ENCODE measurements at regions not wholly inside any gene's neighbourhood (a gene's known extent, or its start where the extent isn't known, plus 50 kb on each side); places are given as distances from the start of the nearest gene placed in this dataset.

DNA sequence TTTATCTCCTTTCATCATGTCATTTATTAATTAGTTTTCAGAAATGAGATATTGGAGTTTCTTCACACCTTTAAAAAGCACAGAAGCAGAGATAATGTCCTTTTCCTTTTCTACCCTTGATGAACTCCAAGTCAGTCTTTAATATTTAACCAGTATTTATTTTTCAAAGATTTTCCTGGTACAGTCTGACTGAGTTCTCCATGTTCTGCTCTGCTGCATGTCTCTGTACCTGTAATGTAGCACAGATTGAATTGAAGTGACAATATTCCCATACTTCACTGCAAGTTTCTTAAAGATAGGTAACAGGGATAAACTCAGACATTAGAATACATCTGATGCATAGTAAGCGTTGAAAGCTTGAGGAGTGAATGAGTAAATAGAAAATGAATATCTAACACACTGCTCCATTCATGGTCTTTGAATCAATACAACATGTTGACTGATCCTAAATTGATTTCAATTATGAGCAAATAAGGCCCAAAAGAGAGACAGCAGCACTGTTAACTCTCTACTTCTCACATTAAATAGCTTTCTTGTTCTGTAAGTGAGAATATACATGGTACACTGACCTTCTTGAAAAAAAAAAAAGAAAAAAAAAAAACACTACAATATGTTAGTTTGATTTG is 1323.6 kb upstream of the PRR20A start (continued):
- TF ChIP-seq, protein P1, sequence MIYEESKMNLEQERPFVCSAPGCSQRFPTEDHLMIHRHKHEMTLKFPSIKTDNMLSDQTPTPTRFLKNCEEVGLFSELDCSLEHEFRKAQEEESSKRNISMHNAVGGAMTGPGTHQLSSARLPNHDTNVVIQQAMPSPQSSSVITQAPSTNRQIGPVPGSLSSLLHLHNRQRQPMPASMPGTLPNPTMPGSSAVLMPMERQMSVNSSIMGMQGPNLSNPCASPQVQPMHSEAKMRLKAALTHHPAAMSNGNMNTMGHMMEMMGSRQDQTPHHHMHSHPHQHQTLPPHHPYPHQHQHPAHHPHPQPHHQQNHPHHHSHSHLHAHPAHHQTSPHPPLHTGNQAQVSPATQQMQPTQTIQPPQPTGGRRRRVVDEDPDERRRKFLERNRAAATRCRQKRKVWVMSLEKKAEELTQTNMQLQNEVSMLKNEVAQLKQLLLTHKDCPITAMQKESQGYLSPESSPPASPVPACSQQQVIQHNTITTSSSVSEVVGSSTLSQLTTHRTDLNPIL (CRISPR knock-in tag; IDR thresholded peaks at IDR 0.05; ENCODE audit: low read depth) = no peak
- no peak for TF ChIP-seq ZNF565 (CRISPR knock-in tag; conservative IDR thresholded peaks at IDR 0.05; ENCODE audit: low read depth)

DNA sequence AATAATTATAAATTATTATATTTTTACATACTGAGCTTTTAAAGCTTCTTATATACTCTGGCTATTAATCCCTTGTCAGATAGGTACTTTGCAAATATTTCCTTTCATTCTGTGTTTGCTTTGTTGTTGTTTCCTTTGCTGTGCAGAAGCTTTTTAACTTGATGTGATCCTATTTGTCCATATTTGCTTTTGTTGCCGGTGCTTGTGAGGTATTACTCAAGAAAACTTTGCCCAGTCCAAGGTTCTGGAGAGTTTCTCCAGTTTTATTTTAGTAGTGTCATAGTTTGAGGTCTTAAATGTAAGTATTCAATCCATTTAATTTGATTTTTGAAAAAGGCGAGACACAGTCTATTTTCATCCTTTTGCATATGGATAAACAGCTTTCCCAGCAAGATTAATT is 1319.9 kb upstream of the PRR20A start:
- ATAC-seq = no peak
- no peak for TF ChIP-seq ZNF70 (CRISPR knock-in tag; IDR thresholded peaks at IDR 0.05)
- no peak for TF ChIP-seq ZNF8 (CRISPR knock-in tag; IDR thresholded peaks at IDR 0.05)
- no peak for TF ChIP-seq ZNF565 (CRISPR knock-in tag; conservative IDR thresholded peaks at IDR 0.05; ENCODE audit: low read depth)

DNA sequence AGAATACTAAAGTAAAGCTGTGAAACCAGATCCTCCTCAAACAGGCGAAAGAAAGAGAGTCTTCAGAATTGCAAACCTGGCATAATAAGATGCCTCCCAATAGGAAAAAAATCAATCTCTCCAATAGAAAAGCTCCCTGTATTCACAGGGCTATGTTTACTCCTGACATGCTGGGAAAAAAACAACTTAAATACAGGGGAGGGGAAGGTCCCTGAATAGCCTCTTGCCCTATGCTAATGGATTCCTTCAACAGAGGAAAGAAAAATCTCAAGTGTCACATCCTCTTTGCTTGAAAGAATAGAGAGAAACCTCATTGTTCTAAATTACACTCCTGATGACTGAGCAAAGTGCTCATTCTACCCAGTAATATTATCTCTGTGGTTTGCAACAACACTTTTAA is 1271.1 kb upstream of the PRR20A start:
- TF ChIP-seq SNAI2 (CRISPR knock-in tag; IDR thresholded peaks at IDR 0.05) (no peak), OSR1 (CRISPR knock-in tag; IDR thresholded peaks at IDR 0.05) (no peak), ZNF70 (CRISPR knock-in tag; IDR thresholded peaks at IDR 0.05) (no peak), ISL1 (CRISPR knock-in tag; IDR thresholded peaks at IDR 0.05) (no peak), CSDC2 (CRISPR knock-in tag; IDR thresholded peaks at IDR 0.05) (no peak)
- no peak for ATAC-seq

DNA sequence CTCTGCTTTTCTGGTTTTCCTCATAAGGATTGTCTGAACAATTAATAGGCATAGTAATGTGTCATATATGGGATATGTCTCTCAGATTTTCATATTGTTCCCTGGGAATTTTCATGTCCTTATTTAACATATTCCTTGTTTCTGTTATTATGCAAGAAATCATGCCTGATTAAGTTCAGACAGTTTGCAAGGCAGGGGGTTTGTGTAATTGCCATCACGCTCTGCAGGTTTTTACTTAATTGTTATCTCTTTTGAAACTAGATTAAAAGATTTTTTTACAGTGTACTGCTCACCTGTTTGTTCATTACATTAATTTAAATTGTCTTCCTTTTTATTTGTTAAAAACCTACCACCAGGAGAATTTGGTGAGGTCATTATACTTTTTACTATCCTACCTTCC is 1253.2 kb upstream of the PRR20A start:
- ATAC-seq = no peak
- TF ChIP-seq RARB (CRISPR knock-in tag; IDR thresholded peaks at IDR 0.05) (no peak), ZFP3 (CRISPR knock-in tag; IDR thresholded peaks at IDR 0.05) (no peak), ZNF70 (CRISPR knock-in tag; IDR thresholded peaks at IDR 0.05) (no peak), TCF4 (CRISPR knock-in tag; IDR thresholded peaks at IDR 0.05; ENCODE audit: borderline replicate concordance) (no peak), GLIS3 (CRISPR knock-in tag; IDR thresholded peaks at IDR 0.05) (no peak), ZC3H10 (CRISPR knock-in tag; IDR thresholded peaks at IDR 0.05) (no peak), ZFP30 (CRISPR knock-in tag; IDR thresholded peaks at IDR 0.05) (no peak), OSR1 (CRISPR knock-in tag; IDR thresholded peaks at IDR 0.05) (no peak), BACH2 (CRISPR knock-in tag; IDR thresholded peaks at IDR 0.05; ENCODE audit: borderline replicate concordance) (no peak)
- TF ChIP-seq, protein P2, sequence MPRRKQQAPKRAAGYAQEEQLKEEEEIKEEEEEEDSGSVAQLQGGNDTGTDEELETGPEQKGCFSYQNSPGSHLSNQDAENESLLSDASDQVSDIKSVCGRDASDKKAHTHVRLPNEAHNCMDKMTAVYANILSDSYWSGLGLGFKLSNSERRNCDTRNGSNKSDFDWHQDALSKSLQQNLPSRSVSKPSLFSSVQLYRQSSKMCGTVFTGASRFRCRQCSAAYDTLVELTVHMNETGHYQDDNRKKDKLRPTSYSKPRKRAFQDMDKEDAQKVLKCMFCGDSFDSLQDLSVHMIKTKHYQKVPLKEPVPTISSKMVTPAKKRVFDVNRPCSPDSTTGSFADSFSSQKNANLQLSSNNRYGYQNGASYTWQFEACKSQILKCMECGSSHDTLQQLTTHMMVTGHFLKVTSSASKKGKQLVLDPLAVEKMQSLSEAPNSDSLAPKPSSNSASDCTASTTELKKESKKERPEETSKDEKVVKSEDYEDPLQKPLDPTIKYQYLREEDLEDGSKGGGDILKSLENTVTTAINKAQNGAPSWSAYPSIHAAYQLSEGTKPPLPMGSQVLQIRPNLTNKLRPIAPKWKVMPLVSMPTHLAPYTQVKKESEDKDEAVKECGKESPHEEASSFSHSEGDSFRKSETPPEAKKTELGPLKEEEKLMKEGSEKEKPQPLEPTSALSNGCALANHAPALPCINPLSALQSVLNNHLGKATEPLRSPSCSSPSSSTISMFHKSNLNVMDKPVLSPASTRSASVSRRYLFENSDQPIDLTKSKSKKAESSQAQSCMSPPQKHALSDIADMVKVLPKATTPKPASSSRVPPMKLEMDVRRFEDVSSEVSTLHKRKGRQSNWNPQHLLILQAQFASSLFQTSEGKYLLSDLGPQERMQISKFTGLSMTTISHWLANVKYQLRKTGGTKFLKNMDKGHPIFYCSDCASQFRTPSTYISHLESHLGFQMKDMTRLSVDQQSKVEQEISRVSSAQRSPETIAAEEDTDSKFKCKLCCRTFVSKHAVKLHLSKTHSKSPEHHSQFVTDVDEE (CRISPR knock-in tag; IDR thresholded peaks at IDR 0.05) = no peak
- TF ChIP-seq, protein P1 (CRISPR knock-in tag; IDR thresholded peaks at IDR 0.05; ENCODE audit: low read depth) = no peak
- TF ChIP-seq, protein P3, sequence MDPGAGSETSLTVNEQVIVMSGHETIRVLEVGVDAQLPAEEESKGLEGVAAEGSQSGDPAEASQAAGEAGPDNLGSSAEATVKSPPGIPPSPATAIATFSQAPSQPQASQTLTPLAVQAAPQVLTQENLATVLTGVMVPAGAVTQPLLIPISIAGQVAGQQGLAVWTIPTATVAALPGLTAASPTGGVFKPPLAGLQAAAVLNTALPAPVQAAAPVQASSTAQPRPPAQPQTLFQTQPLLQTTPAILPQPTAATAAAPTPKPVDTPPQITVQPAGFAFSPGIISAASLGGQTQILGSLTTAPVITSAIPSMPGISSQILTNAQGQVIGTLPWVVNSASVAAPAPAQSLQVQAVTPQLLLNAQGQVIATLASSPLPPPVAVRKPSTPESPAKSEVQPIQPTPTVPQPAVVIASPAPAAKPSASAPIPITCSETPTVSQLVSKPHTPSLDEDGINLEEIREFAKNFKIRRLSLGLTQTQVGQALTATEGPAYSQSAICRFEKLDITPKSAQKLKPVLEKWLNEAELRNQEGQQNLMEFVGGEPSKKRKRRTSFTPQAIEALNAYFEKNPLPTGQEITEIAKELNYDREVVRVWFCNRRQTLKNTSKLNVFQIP (CRISPR knock-in tag; IDR thresholded peaks at IDR 0.05; ENCODE audit: borderline replicate concordance, low read depth) = no peak

DNA sequence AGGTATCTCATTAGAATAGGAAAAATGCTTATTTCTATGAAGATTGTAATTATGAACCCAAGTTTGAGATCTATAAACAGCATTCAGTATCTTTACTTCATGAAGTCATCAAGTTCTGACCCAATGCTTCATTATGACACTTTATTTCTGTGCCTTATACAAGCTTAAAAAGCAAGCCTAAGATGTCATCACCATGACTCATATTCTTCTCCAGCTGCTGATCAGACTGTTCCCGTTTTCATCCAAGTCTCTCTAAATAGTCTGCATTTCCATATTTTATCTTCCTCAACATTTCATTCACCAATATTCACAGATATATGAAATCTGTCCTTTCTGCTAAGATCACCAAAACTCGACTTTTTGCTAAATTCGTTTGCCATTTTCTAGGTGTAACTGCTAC is 1247.2 kb upstream of the PRR20A start:
- TF ChIP-seq ARNTL (CRISPR knock-in tag; IDR thresholded peaks at IDR 0.05; ENCODE audit: borderline replicate concordance, low read depth) (no peak), ZNF8 (CRISPR knock-in tag; IDR thresholded peaks at IDR 0.05) (no peak), ESRRG (CRISPR knock-in tag; IDR thresholded peaks at IDR 0.05) (no peak), RARB (CRISPR knock-in tag; IDR thresholded peaks at IDR 0.05) (no peak), ZFP3 (CRISPR knock-in tag; IDR thresholded peaks at IDR 0.05) (no peak), CSDC2 (CRISPR knock-in tag; IDR thresholded peaks at IDR 0.05) (no peak), ZC3H10 (CRISPR knock-in tag; IDR thresholded peaks at IDR 0.05) (no peak), OSR1 (CRISPR knock-in tag; IDR thresholded peaks at IDR 0.05) (no peak), ZFP30 (CRISPR knock-in tag; IDR thresholded peaks at IDR 0.05) (no peak), ISL1 (CRISPR knock-in tag; IDR thresholded peaks at IDR 0.05) (no peak), SNAI2 (CRISPR knock-in tag; IDR thresholded peaks at IDR 0.05) (no peak), TCF4 (CRISPR knock-in tag; IDR thresholded peaks at IDR 0.05; ENCODE audit: borderline replicate concordance) (no peak), ZNF565 (CRISPR knock-in tag; conservative IDR thresholded peaks at IDR 0.05; ENCODE audit: low read depth) (no peak)
- TF ChIP-seq, protein P4, sequence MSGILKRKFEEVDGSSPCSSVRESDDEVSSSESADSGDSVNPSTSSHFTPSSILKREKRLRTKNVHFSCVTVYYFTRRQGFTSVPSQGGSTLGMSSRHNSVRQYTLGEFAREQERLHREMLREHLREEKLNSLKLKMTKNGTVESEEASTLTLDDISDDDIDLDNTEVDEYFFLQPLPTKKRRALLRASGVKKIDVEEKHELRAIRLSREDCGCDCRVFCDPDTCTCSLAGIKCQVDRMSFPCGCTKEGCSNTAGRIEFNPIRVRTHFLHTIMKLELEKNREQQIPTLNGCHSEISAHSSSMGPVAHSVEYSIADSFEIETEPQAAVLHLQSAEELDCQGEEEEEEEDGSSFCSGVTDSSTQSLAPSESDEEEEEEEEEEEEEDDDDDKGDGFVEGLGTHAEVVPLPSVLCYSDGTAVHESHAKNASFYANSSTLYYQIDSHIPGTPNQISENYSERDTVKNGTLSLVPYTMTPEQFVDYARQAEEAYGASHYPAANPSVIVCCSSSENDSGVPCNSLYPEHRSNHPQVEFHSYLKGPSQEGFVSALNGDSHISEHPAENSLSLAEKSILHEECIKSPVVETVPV (CRISPR knock-in tag; IDR thresholded peaks at IDR 0.05) = no peak
- ATAC-seq = no peak
